ENCODE measurements at regions not wholly inside any gene's neighbourhood (a gene's known extent, or its start where the extent isn't known, plus 50 kb on each side); places are given as distances from the start of the nearest gene placed in this dataset.

DNA sequence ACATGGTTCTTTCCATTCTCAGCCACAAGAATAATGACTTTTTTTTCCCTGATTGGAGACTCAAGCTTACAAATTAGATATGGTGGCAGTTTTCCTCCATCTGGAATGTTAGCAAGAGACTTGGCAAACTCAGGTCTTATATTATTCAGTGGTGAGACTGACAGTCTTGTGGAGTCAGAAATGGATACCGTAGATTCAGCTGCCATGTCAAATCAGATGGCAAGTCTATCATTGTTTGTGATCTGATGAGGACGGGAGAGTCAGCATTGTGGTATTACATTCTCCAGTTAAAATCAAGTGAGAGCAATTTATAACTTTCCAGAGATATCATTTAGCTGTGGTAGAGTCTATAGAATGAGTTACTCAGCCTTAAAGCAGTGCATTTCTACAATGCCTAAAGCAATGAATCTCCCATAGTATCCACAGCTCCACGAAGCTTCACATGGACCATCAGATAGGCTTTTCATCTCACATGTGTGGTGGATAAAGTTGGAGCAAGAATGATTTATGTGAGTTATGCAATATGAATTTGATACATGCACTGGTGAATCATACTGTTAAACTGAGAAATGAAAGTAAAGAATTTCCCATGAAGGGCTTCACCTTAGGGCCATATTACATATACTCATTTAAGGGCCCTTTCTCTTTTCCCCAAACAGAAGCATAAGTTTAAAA is 430.6 kb downstream of the ZNF608 start (continued):
- TF ChIP-seq ZBTB33 (IDR thresholded peaks at IDR 0.05; ENCODE audit: extremely low read depth, insufficient replicate concordance, low read length) (no peak), ELF1 (IDR thresholded peaks at IDR 0.05; ENCODE audit: borderline replicate concordance, low read depth) (no peak), CEBPB (IDR thresholded peaks at IDR 0.05; ENCODE audit: low read depth) (no peak), RAD21 (IDR thresholded peaks at IDR 0.05; ENCODE audit: low read depth) (no peak), EZH2 (IDR thresholded peaks at IDR 0.05) (no peak), YY1 (IDR thresholded peaks at IDR 0.05; ENCODE audit: extremely low read depth, insufficient replicate concordance, low read depth, low read length) (no peak), ZFX (IDR thresholded peaks at IDR 0.05) (no peak)

DNA sequence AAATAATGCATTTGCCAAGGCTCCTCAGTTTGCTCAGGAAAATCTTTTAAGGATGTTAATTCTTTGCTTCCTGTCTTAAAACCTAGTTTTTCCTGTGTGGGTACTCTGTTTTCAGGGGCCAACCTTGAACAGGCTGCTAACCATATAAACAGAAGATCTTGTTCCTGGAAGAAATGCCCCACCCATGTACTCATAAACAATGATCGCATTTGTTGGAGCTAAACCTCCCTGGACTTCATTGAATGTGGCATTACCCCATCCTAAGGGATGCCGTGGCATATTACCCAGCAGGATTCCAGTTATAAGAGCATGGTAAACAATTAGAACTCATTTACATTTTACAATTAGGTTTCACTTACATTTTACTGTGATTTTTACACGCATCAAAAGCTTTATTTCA is 436.0 kb downstream of the ZNF608 start:
- ChIA-PET RAD21 (ENCODE audit: low non-redundant PET in 1 of 2, low total read pairs in 2 of 2, uncharacterized antibody in 2 of 2, unreplicated experiment in 2 of 2) (no interaction called here), POLR2A (no interaction called here), CTCF (no interaction called here)
- intact Hi-C loops (cut with micrococcal nuclease) = no loop called here
- no peak overlapping the region for H2AFZ ChIP-seq (ENCODE audit: low read depth, low read length, poor library complexity, severe bottlenecking)
- H3K79me2 ChIP-seq (ENCODE audit: insufficient read depth, low read length) = no peaks in the 10 kb centered on the region
- H3K9ac ChIP-seq (ENCODE audit: low read length) = no peak overlapping the region
- no TSS peak for BruUV-seq (replicated peaks)
- no peaks in the 10 kb centered on the region for H3K4me1 ChIP-seq (ENCODE audit: control insufficient read depth in 1 of 2, insufficient read depth in 2 of 2, low read length in 2 of 2)
- no peaks in the 10 kb centered on the region for H3K36me3 ChIP-seq (ENCODE audit: control insufficient read depth in 1 of 2, insufficient read depth in 2 of 2, low read length in 2 of 2)
- no peak overlapping the region for H3K27ac ChIP-seq (ENCODE audit: low read depth, low read length)
- H3K4me3 ChIP-seq (replicated peaks in 1 of 2; ENCODE audit: low read depth in 1 of 2, low read length in 2 of 2) = no peak overlapping the region
- H3K9me3 ChIP-seq (ENCODE audit: control insufficient read depth in 1 of 2, insufficient read depth in 1 of 2, low read depth in 1 of 2, low read length in 2 of 2) = no peaks in the 10 kb centered on the region
- H3K27me3 ChIP-seq (ENCODE audit: insufficient read depth, low read length) = no peaks in the 10 kb centered on the region
- no peaks in the 10 kb centered on the region for H4K20me1 ChIP-seq (ENCODE audit: insufficient read depth)
- H3K9me2 ChIP-seq (ENCODE audit: insufficient read depth) = no peaks in the 10 kb centered on the region
- ATAC-seq (no peak), DNase-seq (ENCODE audit: low read depth, low spot score) (no peak)
- TF ChIP-seq EZH2 (IDR thresholded peaks at IDR 0.05) (no peak), JUND (IDR thresholded peaks at IDR 0.05) (no peak), TCF7L2 (IDR thresholded peaks at IDR 0.05; ENCODE audit: borderline replicate concordance, extremely low read depth, insufficient read depth, insufficient read length) (no peak), SP1 (IDR thresholded peaks at IDR 0.05; ENCODE audit: low read depth) (no peak), ZBTB33 (IDR thresholded peaks at IDR 0.05; ENCODE audit: extremely low read depth, insufficient replicate concordance, low read length) (no peak), ATF3 (IDR thresholded peaks at IDR 0.05) (no peak), FOSL1 (IDR thresholded peaks at IDR 0.05; ENCODE audit: low read depth) (no peak), CEBPB (IDR thresholded peaks at IDR 0.05; ENCODE audit: low read depth) (no peak), ZFX (IDR thresholded peaks at IDR 0.05) (no peak), ZNF274 (IDR thresholded peaks at IDR 0.05; ENCODE audit: low read depth, low read length) (no peak), SIN3A (IDR thresholded peaks at IDR 0.05; ENCODE audit: low read depth) (no peak), MAX (IDR thresholded peaks at IDR 0.05) (no peak), ELF1 (IDR thresholded peaks at IDR 0.05; ENCODE audit: borderline replicate concordance, low read depth) (no peak), RAD21 (IDR thresholded peaks at IDR 0.05; ENCODE audit: low read depth) (no peak)
- TF ChIP-seq, protein P1, sequence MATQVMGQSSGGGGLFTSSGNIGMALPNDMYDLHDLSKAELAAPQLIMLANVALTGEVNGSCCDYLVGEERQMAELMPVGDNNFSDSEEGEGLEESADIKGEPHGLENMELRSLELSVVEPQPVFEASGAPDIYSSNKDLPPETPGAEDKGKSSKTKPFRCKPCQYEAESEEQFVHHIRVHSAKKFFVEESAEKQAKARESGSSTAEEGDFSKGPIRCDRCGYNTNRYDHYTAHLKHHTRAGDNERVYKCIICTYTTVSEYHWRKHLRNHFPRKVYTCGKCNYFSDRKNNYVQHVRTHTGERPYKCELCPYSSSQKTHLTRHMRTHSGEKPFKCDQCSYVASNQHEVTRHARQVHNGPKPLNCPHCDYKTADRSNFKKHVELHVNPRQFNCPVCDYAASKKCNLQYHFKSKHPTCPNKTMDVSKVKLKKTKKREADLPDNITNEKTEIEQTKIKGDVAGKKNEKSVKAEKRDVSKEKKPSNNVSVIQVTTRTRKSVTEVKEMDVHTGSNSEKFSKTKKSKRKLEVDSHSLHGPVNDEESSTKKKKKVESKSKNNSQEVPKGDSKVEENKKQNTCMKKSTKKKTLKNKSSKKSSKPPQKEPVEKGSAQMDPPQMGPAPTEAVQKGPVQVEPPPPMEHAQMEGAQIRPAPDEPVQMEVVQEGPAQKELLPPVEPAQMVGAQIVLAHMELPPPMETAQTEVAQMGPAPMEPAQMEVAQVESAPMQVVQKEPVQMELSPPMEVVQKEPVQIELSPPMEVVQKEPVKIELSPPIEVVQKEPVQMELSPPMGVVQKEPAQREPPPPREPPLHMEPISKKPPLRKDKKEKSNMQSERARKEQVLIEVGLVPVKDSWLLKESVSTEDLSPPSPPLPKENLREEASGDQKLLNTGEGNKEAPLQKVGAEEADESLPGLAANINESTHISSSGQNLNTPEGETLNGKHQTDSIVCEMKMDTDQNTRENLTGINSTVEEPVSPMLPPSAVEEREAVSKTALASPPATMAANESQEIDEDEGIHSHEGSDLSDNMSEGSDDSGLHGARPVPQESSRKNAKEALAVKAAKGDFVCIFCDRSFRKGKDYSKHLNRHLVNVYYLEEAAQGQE (IDR thresholded peaks at IDR 0.05; ENCODE audit: low read depth) = no peak
- no peak overlapping the region for H3K4me2 ChIP-seq (ENCODE audit: low read length)

Data from HCT116 (cell line).